ENCODE measurements at regions not wholly inside any gene's neighbourhood (a gene's known extent, or its start where the extent isn't known, plus 50 kb on each side); places are given as distances from the start of the nearest gene placed in this dataset.

GRCh38 chr16:85392756-85393673 lies 220.1 kb upstream of the GSE1 start:
- TF ChIP-seq POLR2AphosphoS5 (IDR thresholded peaks at IDR 0.05; ENCODE audit: borderline replicate concordance, low read depth, low read length) (no peak), EZH2 (IDR thresholded peaks at IDR 0.05) (no peak), FOXP2 (optimal IDR thresholded peaks at IDR 0.05; ENCODE audit: control extremely low read depth, extremely low read length, insufficient read depth) (no peak)
